Fibroblast of lung (primary cell): ENCODE measurements at regions not wholly inside any gene's neighbourhood (a gene's known extent, or its start where the extent isn't known, plus 50 kb on each side); places are given as distances from the start of the nearest gene placed in this dataset.

Experiments
- DNase-seq, 2 donors: peaks; one replicate each; pipeline versions ENCODE4 v3.0.0 to v3.0.0-alpha.2; 2010; ENCODE audit warnings: low read depth in 2 of 2
- H2AFZ ChIP-seq: 2 replicates; pipeline ENCODE4 v1.5.1; 2012; ENCODE audit warnings: low read length, control low read depth, inconsistent platforms
- H3K27ac ChIP-seq: 2 replicates; pipeline ENCODE4 v1.5.1; 2011; ENCODE audit warnings: low read length, control low read depth; ENCODE audit not compliant: insufficient read depth
- H3K27me3 ChIP-seq: 2 replicates; pipeline ENCODE4 v1.5.1; 2011; ENCODE audit warnings: mild to moderate bottlenecking, low read length; ENCODE audit not compliant: control insufficient read depth, insufficient read depth
- H3K36me3 ChIP-seq: 2 replicates; pipeline ENCODE4 v1.5.1; 2011; ENCODE audit warnings: low read length; ENCODE audit not compliant: control insufficient read depth, insufficient read depth
- H3K4me1 ChIP-seq: 2 replicates; pipeline ENCODE4 v1.5.1; 2011; ENCODE audit warnings: low read length; ENCODE audit not compliant: control insufficient read depth, insufficient read depth; ENCODE audit errors: extremely low read depth
- H3K4me2 ChIP-seq: 2 replicates; pipeline ENCODE4 v1.5.1; 2011; ENCODE audit warnings: low read length, control low read depth; ENCODE audit not compliant: insufficient read depth; ENCODE audit errors: extremely low read depth
- H3K4me3 ChIP-seq, 4 experiments: fragments of 200-600 bp in 1 of 4; sonication (generic) in 1 of 4; replicated peaks in 1 of 4; 2 replicates each; pipeline ENCODE4 v1.5.1; 2011 to 2016; ENCODE audit warnings: low read length in 4 of 4, low read depth in 3 of 4, mild to moderate bottlenecking in 3 of 4, control low read depth in 2 of 4, inconsistent platforms in 1 of 4, mixed read lengths in 1 of 4; ENCODE audit not compliant: insufficient read depth in 1 of 4; ENCODE audit errors: control extremely low read depth in 1 of 4
- H3K79me2 ChIP-seq: 2 replicates; pipeline ENCODE4 v1.5.1; 2012; ENCODE audit warnings: mild to moderate bottlenecking, low read length, inconsistent platforms; ENCODE audit not compliant: control insufficient read depth, insufficient read depth
- H3K9ac ChIP-seq: 2 replicates; pipeline ENCODE4 v1.5.1; 2011; ENCODE audit warnings: mild to moderate bottlenecking, low read length, control low read depth; ENCODE audit not compliant: insufficient read depth
- H3K9me3 ChIP-seq: 2 replicates; pipeline ENCODE4 v1.5.1; 2012; ENCODE audit warnings: low read depth, low read length; ENCODE audit not compliant: control insufficient read depth, insufficient read depth
- H4K20me1 ChIP-seq: 2 replicates; pipeline ENCODE4 v1.5.1; 2011; ENCODE audit warnings: low read length; ENCODE audit not compliant: control insufficient read depth, insufficient read depth; ENCODE audit errors: extremely low read depth
- CTCF ChIP-seq, 2 donors: IDR thresholded peaks in 1 of 2; conservative IDR thresholded peaks in 1 of 2; 1 replicate in 1 of 2; 2 replicates in 1 of 2; pipeline ENCODE4 v1.5.1; 2011 to 2012; ENCODE audit warnings: low read length in 2 of 2, control low read depth in 1 of 2, inconsistent platforms in 1 of 2, low read depth in 1 of 2, mild to moderate bottlenecking in 1 of 2
- EZH2 ChIP-seq: IDR thresholded peaks from 2 replicates; pipeline ENCODE4 v1.5.1; 2012; ENCODE audit warnings: low read length, control low read depth, mild to moderate bottlenecking; ENCODE audit errors: missing control alignments

DNA sequence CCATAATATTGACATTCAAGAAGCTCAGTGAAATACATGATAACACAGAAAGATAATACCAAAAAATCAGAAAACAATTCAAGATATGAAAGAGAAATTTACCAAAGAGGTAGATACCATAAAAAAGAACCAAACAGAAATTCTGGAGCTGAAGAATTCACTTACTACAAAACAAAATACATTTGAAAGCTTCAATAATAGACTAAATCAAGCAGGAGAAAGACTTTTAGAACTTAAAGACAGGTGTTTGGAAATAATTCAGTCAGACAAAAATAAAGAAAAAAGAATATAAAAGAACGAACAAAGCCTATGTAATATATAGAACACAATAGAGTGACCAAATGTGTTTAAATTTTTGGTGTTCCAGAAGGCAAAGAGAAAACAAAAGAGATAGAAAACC is 158.7 kb downstream of the MOBP start:
- H3K79me2 ChIP-seq, result no peaks in the 10 kb centered on the region
- no peak overlapping the region for H3K4me3 ChIP-seq
- H3K27me3 ChIP-seq, result no peaks in the 10 kb centered on the region
- H4K20me1 ChIP-seq, result no peaks in the 10 kb centered on the region
- H3K4me1 ChIP-seq, result no peaks in the 10 kb centered on the region
- H3K27ac ChIP-seq, result no peak overlapping the region
- no peaks in the 10 kb centered on the region for H3K36me3 ChIP-seq
- H3K9ac ChIP-seq, result no peak overlapping the region
- H3K4me2 ChIP-seq, result no peak overlapping the region
- TF ChIP-seq EZH2 (no peak), CTCF (conservative IDR thresholded peaks at IDR 0.05 in 1 of 2, IDR thresholded peaks at IDR 0.05 in 1 of 2; ENCODE audit: low read depth in 1 of 2, low read length in 2 of 2) (no peak)
- H3K9me3 ChIP-seq, result no peaks in the 10 kb centered on the region
- no peak overlapping the region for H2AFZ ChIP-seq
- no peak for DNase-seq

DNA sequence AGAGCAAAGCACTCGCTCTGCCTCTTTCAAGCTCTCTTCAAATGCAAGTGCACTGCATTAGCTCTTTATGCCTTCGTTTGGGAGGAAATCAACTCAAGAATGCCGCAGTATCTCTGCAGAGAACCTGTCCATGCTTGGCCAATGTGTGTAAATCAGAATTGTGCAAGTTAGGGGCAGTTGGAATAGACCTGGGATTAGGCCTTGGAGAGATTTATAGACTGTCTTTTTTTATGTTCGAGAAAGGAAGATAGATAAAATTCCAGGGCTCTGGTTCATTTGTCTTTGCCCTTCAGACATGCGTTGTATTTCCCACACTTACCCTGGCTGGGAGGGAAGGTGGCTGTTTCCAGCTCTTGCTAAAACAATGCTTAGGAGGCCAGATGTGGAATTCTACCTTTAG is 163.7 kb downstream of the MOBP start:
- Histone ChIP-seq H3K79me2 (no peaks in the 10 kb centered on the region), H3K9ac (no peak overlapping the region), H3K4me3 (no peak overlapping the region), H3K36me3 (no peaks in the 10 kb centered on the region), H4K20me1 (no peaks in the 10 kb centered on the region), H2AFZ (no peak overlapping the region), H3K27me3 (no peaks in the 10 kb centered on the region), H3K4me1 (no peaks in the 10 kb centered on the region), H3K9me3 (no peaks in the 10 kb centered on the region), H3K27ac (no peak overlapping the region), H3K4me2 (no peak overlapping the region)
- no peak for DNase-seq
- TF ChIP-seq CTCF (conservative IDR thresholded peaks at IDR 0.05 in 1 of 2, IDR thresholded peaks at IDR 0.05 in 1 of 2; ENCODE audit: low read depth in 1 of 2, low read length in 2 of 2), result no peak
- no peak for TF ChIP-seq EZH2

- Histone ChIP-seq H3K9me3 (no peaks in the 10 kb centered on the region), H3K36me3 (no peaks in the 10 kb centered on the region), H3K27me3 (no peaks in the 10 kb centered on the region), H4K20me1 (no peaks in the 10 kb centered on the region), H3K4me3 (no peak overlapping the region), H3K4me2 (no peak overlapping the region), H3K9ac (no peak overlapping the region), H3K79me2 (no peaks in the 10 kb centered on the region), H3K4me1 (peaks cover 4% of the 10 kb centered on the region), H2AFZ (no peak overlapping the region), H3K27ac (no peak overlapping the region)
- TF ChIP-seq EZH2, result no peak
- TF ChIP-seq CTCF (conservative IDR thresholded peaks at IDR 0.05 in 1 of 2, IDR thresholded peaks at IDR 0.05 in 1 of 2; ENCODE audit: low read depth in 1 of 2, low read length in 2 of 2), result peak; percentile 21 to 26
- peak; percentile 31 to 48 for DNase-seq
Observed at GRCh38 chr3:39637807-39638206, 170.3 kb downstream of the MOBP start.
